GM10248 (cell line): ENCODE measurements at regions not wholly inside any gene's neighbourhood (a gene's known extent, or its start where the extent isn't known, plus 50 kb on each side); places are given as distances from the start of the nearest gene placed in this dataset.
"Not testable (repeated sequence)": the region's sequence is repeated elsewhere in the genome, so short reads cannot be mapped to it uniquely, and the experiment has no call there.

Experiments used
- CTCF ChIA-PET: fragments of 300-600 bp; sonication (Branson Sonifier 250); formaldehyde crosslinking; extraction: SDS; loops from one replicate; lab custom pipeline; 2021; ENCODE audit warnings: antibody characterized with exemption; lab: Yijun Ruan, JAX
- POLR2A ChIA-PET: fragments of 350-650 bp; sonication (Branson Sonifier 250); formaldehyde crosslinking; extraction: SDS; loops from one replicate; lab custom pipeline; 2020; ENCODE audit warnings: antibody characterized with exemption; lab: Yijun Ruan, JAX
- DNase-seq: peaks from one replicate; pipeline ENCODE4 v3.0.0; 2012; ENCODE audit errors: extremely low spot score
- TF ChIP-seq, protein P1 (sequence below): IDR thresholded peaks from 2 replicates; pipeline ENCODE4 v1.5.1; 2012; ENCODE audit warnings: mild to moderate bottlenecking, low read depth; ENCODE audit errors: extremely low read depth, missing control alignments, control extremely low read depth

- no peak for DNase-seq
- ChIA-PET POLR2A (no interaction called here), CTCF (interaction anchor here (1.2 kb wide), 1 partner anchor 248 kb away, joined by 3 read pairs; no protein-coding TSS in a partner anchor)
- TF ChIP-seq, protein P1, sequence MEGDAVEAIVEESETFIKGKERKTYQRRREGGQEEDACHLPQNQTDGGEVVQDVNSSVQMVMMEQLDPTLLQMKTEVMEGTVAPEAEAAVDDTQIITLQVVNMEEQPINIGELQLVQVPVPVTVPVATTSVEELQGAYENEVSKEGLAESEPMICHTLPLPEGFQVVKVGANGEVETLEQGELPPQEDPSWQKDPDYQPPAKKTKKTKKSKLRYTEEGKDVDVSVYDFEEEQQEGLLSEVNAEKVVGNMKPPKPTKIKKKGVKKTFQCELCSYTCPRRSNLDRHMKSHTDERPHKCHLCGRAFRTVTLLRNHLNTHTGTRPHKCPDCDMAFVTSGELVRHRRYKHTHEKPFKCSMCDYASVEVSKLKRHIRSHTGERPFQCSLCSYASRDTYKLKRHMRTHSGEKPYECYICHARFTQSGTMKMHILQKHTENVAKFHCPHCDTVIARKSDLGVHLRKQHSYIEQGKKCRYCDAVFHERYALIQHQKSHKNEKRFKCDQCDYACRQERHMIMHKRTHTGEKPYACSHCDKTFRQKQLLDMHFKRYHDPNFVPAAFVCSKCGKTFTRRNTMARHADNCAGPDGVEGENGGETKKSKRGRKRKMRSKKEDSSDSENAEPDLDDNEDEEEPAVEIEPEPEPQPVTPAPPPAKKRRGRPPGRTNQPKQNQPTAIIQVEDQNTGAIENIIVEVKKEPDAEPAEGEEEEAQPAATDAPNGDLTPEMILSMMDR, result no peak
Measured at GRCh38 chr4:183011213-183011907, 87.7 kb upstream of the WWC2 start.

- DNase-seq, result no peak
- POLR2A ChIA-PET, result no interaction called here
- CTCF ChIA-PET, result interaction anchor here (1.2 kb wide), 1 partner anchor 70 kb away, joined by 3 read pairs; no protein-coding TSS in a partner anchor
- TF ChIP-seq, protein P1, result no peak
Measured at GRCh38 chr4:183008492-183008891, 90.6 kb upstream of the WWC2 start.

- CTCF ChIA-PET, POLR2A ChIA-PET: not testable (repeated sequence)
Measured at GRCh38 chr4:183004370-183004769, 87.2 kb upstream of the DCTD start.

DNA sequence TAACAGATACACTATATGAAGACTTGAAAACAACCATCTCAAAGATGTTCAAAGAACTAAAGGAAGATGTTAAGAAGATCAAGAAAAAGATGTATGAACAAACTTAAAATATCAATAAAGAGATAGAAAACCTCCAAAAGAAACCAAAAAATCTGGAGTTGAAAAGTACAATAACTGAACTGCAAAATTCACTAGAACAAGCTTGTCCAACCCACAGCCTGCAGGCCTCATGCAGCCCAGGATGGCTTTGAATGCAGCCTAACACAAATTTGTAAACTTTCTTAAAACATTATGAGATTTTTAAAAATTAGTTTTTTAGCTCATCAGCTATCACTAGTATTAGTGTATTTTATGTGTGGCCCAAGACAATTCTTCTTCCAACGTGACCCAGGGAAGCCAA lies 77.0 kb upstream of the DCTD start:
- CTCF ChIA-PET, result interaction anchor here (1.5 kb wide), 1 partner anchor 268 kb away, joined by 3 read pairs; no protein-coding TSS in a partner anchor
- no peak for DNase-seq
- TF ChIP-seq, protein P1, result no peak
- POLR2A ChIA-PET, result no interaction called here

More at GRCh38 chr4:183004370-183004769, 87.2 kb upstream of the DCTD start:
- DNase-seq, result not testable (repeated sequence)

- TF ChIP-seq, protein P1, result no peak
- ChIA-PET CTCF (interaction anchor here (0.8 to 1.5 kb wide), 5 partner anchors 39 to 95 kb away, joined by 3 to 4 read pairs (median 3); no protein-coding TSS in a partner anchor), POLR2A (no interaction called here)
- DNase-seq, result no peak
Measured at GRCh38 chr4:182978152-182978827, 61.1 kb upstream of the DCTD start.

DNA sequence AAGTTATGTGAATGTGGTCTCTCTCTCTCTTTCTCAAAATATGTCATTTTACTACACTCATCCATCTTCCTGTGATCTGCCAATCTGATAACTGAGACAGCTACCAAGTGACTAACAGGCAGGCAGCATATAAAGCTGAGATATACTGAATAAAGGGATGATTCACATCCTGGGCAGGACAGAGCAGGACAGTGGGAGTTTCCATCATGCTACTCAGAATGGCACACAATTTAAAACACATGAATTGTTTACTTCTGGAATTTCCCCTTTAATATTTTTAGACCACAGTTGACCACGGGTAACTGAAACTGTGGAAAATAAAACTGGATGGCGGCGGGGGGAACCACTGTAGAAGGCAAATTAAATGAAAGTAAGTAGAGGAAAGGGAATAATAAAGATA lies 58.6 kb upstream of the DCTD start:
- no peak for DNase-seq
- POLR2A ChIA-PET, result no interaction called here
- CTCF ChIA-PET, result interaction anchor here (1.2 kb wide), 1 partner anchor 37 kb away, joined by 6 read pairs; no protein-coding TSS in a partner anchor
- TF ChIP-seq, protein P1, result no peak
